H1 (cell line): ENCODE measurements at regions not wholly inside any gene's neighbourhood (a gene's known extent, or its start where the extent isn't known, plus 50 kb on each side); places are given as distances from the start of the nearest gene placed in this dataset.

ENCODE experiments used
- CTCF ChIA-PET: fragments of 300-600 bp; sonication (Branson Sonifier 250); formaldehyde crosslinking; loops from one replicate; lab custom pipeline; 2021; ENCODE audit not compliant: partially characterized antibody; lab: Charles Lee
- POLR2A ChIA-PET: fragments of 300-600 bp; sonication (Branson Sonifier 250); formaldehyde crosslinking; loops from one replicate; lab custom pipeline; 2021; ENCODE audit warnings: inconsistent platforms; ENCODE audit not compliant: partially characterized antibody; lab: Charles Lee
- DNase-seq, 2 experiments: peaks; one replicate each; pipeline versions ENCODE4 v3.0.0 to v3.0.0-alpha.2; 2010 to 2022; ENCODE audit warnings: low spot score in 2 of 2, low read depth in 1 of 2, mixed read lengths in 1 of 2
- FAIRE-seq: peaks from 2 replicates; lab custom pipeline; 2011; peaks lifted over from hg19 to GRCh38; lab: Jason Lieb, UNC
- H2AFZ ChIP-seq: 2 replicates; pipeline ENCODE4 v1.8.1; 2012; ENCODE audit warnings: low read length, inconsistent platforms
- H2AK5ac ChIP-seq: 2 replicates; pipeline ENCODE4 v1.6.1; 2013; ENCODE audit warnings: low read depth, low read length
- H2BK120ac ChIP-seq: replicated peaks from 2 replicates; pipeline ENCODE3; 2013; ENCODE audit warnings: low read depth, low read length, inconsistent platforms
- H2BK12ac ChIP-seq: 2 replicates; pipeline ENCODE4 v1.6.1; 2013; ENCODE audit warnings: low read depth, low read length
- H2BK15ac ChIP-seq: 2 replicates; pipeline ENCODE4 v1.6.1; 2013; ENCODE audit warnings: low read length
- H2BK20ac ChIP-seq: 2 replicates; pipeline ENCODE4 v1.6.1; 2013; ENCODE audit warnings: low read length
- H2BK5ac ChIP-seq: 2 replicates; pipeline ENCODE4 v1.6.1; 2013; ENCODE audit warnings: low read depth, low read length
- H3K14ac ChIP-seq: 2 replicates; pipeline ENCODE4 v1.6.1; 2013; ENCODE audit warnings: inconsistent platforms; ENCODE audit not compliant: insufficient read length
- H3K18ac ChIP-seq: 2 replicates; pipeline ENCODE4 v1.6.1; 2013; ENCODE audit warnings: low read length; ENCODE audit errors: extremely low read depth
- H3K23ac ChIP-seq: 2 replicates; pipeline ENCODE4 v1.6.1; 2013; ENCODE audit warnings: inconsistent platforms; ENCODE audit not compliant: insufficient read length
- H3K23me2 ChIP-seq: 2 replicates; pipeline ENCODE4 v1.6.1; 2013; ENCODE audit warnings: low read depth, low read length
- H3K27ac ChIP-seq: 2 replicates; pipeline ENCODE4 v1.6.1; 2011; ENCODE audit warnings: low read depth, low read length, inconsistent platforms
- H3K27me3 ChIP-seq, 4 experiments: replicated peaks in 1 of 4; 1 replicate in 1 of 4; 2 replicates in 3 of 4; pipeline versions ENCODE4 v1.6.1 to v1.8.1; 2011 to 2013; ENCODE audit warnings: low read length in 3 of 4, mild to moderate bottlenecking in 3 of 4, inconsistent platforms in 2 of 4, mixed read lengths in 2 of 4, moderate library complexity in 1 of 4; ENCODE audit not compliant: control insufficient read depth in 3 of 4, insufficient read depth in 3 of 4; ENCODE audit errors: extremely low read depth in 1 of 4
- H3K36me3 ChIP-seq, 4 experiments: 2 replicates each; pipeline versions ENCODE4 v1.6.1 to v1.8.1; 2011 to 2013; ENCODE audit warnings: mild to moderate bottlenecking in 4 of 4, low read length in 3 of 4, moderate library complexity in 2 of 4, control low read depth in 1 of 4, inconsistent platforms in 1 of 4; ENCODE audit not compliant: insufficient read depth in 4 of 4, control insufficient read depth in 2 of 4
- H3K4ac ChIP-seq: replicated peaks from 2 replicates; pipeline ENCODE3; 2013; ENCODE audit warnings: low read length, low read depth, mixed read lengths, inconsistent platforms; ENCODE audit not compliant: insufficient read length
- H3K4me1 ChIP-seq, 4 experiments: replicated peaks in 1 of 4; 1 replicate in 1 of 4; 2 replicates in 3 of 4; pipeline versions ENCODE4 v1.6.1 to v1.8.1; 2011 to 2013; ENCODE audit warnings: low read length in 3 of 4, inconsistent platforms in 2 of 4, mixed read lengths in 1 of 4; ENCODE audit not compliant: insufficient read depth in 4 of 4, control insufficient read depth in 3 of 4
- H3K4me2 ChIP-seq, 2 experiments: 2 replicates each; pipeline versions ENCODE4 v1.6.1 to v1.8.1; 2011 to 2013; ENCODE audit warnings: low read depth in 2 of 2, low read length in 2 of 2, control low read depth in 1 of 2, inconsistent platforms in 1 of 2, mild to moderate bottlenecking in 1 of 2; ENCODE audit not compliant: insufficient read depth in 1 of 2
- H3K4me3 ChIP-seq, 4 experiments: fragments of 200-600, 300-600 bp in 1 of 4; sonication (generic), shearing (Covaris generic), sonication (Bioruptor Twin) in 1 of 4; 2 replicates each; pipeline versions ENCODE4 v1.5.1 to v1.8.1; 2011 to 2016; ENCODE audit warnings: low read length in 4 of 4, low read depth in 3 of 4, control low read depth in 2 of 4, inconsistent platforms in 2 of 4, mild to moderate bottlenecking in 2 of 4, mixed read lengths in 1 of 4, moderate library complexity in 1 of 4; ENCODE audit not compliant: insufficient read depth in 2 of 4; ENCODE audit errors: extremely low read depth in 1 of 4
- H3K56ac ChIP-seq: replicated peaks from 2 replicates; pipeline ENCODE3; 2013; ENCODE audit warnings: low read depth, mild to moderate bottlenecking, mixed read lengths, low read length, inconsistent platforms; ENCODE audit not compliant: insufficient read length
- H3K79me1 ChIP-seq: 2 replicates; pipeline ENCODE4 v1.6.1; 2013; ENCODE audit warnings: low read depth, low read length, control low read depth
- H3K79me2 ChIP-seq, 2 experiments: 2 replicates each; pipeline versions ENCODE4 v1.6.1 to v1.8.1; 2012 to 2013; ENCODE audit warnings: low read length in 2 of 2, mild to moderate bottlenecking in 2 of 2, inconsistent platforms in 1 of 2; ENCODE audit not compliant: insufficient read depth in 2 of 2, control insufficient read depth in 1 of 2
- H3K9ac ChIP-seq, 4 experiments: replicated peaks in 1 of 4; 1 replicate in 1 of 4; 2 replicates in 3 of 4; pipeline versions ENCODE4 v1.6.1 to v1.8.1; 2011 to 2013; ENCODE audit warnings: low read depth in 3 of 4, low read length in 3 of 4, control low read depth in 2 of 4, mild to moderate bottlenecking in 2 of 4, moderate library complexity in 2 of 4, inconsistent platforms in 1 of 4; ENCODE audit errors: extremely low read depth in 1 of 4
- H3K9me3 ChIP-seq, 2 experiments: 2 replicates each; pipeline versions ENCODE4 v1.6.1 to v1.8.1; 2012 to 2013; ENCODE audit warnings: mild to moderate bottlenecking in 2 of 2, moderate library complexity in 2 of 2, control low read depth in 1 of 2, inconsistent platforms in 1 of 2, low read depth in 1 of 2, low read length in 1 of 2, mixed read lengths in 1 of 2; ENCODE audit not compliant: insufficient read depth in 2 of 2
- H4K20me1 ChIP-seq, 2 experiments: replicated peaks in 1 of 2; 2 replicates each; pipeline versions ENCODE3 to v1.8.1; 2011 to 2013; ENCODE audit warnings: inconsistent platforms in 2 of 2, low read length in 2 of 2, mild to moderate bottlenecking in 1 of 2; ENCODE audit not compliant: insufficient read depth in 2 of 2, control insufficient read depth in 1 of 2
- H4K5ac ChIP-seq: 2 replicates; pipeline ENCODE4 v1.6.1; 2013; ENCODE audit warnings: low read length, low read depth, mixed read lengths, inconsistent platforms; ENCODE audit not compliant: insufficient read length
- H4K8ac ChIP-seq: 2 replicates; pipeline ENCODE4 v1.8.0; 2013; ENCODE audit warnings: mild to moderate bottlenecking, moderate library complexity, low read length, inconsistent platforms; ENCODE audit not compliant: insufficient read depth; ENCODE audit errors: extremely low read depth
- H4K91ac ChIP-seq: replicated peaks from 2 replicates; pipeline ENCODE3; 2013; ENCODE audit warnings: low read length, mixed read lengths, inconsistent platforms; ENCODE audit not compliant: insufficient read length
- BACH1 ChIP-seq: IDR thresholded peaks from 2 replicates; pipeline ENCODE4 v1.6.1; 2012; ENCODE audit warnings: low read length, improper control_type of control experiment
- CEBPB ChIP-seq: IDR thresholded peaks from 2 replicates; pipeline ENCODE4 v1.6.1; 2012; ENCODE audit warnings: low read depth, low read length
- EGR1 ChIP-seq: IDR thresholded peaks from 2 replicates; pipeline ENCODE4 v1.6.1; 2011; ENCODE audit warnings: low read depth, low read length, borderline replicate concordance
- JUND ChIP-seq: IDR thresholded peaks from 2 replicates; pipeline ENCODE4 v1.6.1; 2011; ENCODE audit warnings: mild to moderate bottlenecking, improper control_type of control experiment, low read length
- KDM1A ChIP-seq: fragments of 200-600, 300-600 bp; sonication (generic); IDR thresholded peaks from 2 replicates; pipeline ENCODE4 v1.7.1; 2016; ENCODE audit warnings: mild to moderate bottlenecking, low read length, borderline replicate concordance
- MAFK ChIP-seq: IDR thresholded peaks from 2 replicates; pipeline ENCODE4 v1.6.1; 2012; ENCODE audit warnings: low read depth, mild to moderate bottlenecking, improper control_type of control experiment, low read length
- PHF8 ChIP-seq: fragments of 200-600 bp; sonication (generic); conservative IDR thresholded peaks from 2 replicates; pipeline ENCODE4 v1.7.1; 2012; ENCODE audit warnings: low read depth, mild to moderate bottlenecking, inconsistent platforms, low read length, moderate library complexity
- RBBP5 ChIP-seq: IDR thresholded peaks from 2 replicates; pipeline ENCODE4 v1.7.1; 2012; ENCODE audit warnings: low read depth, mild to moderate bottlenecking, inconsistent platforms, low read length, moderate library complexity, borderline replicate concordance
- RNF2 ChIP-seq: fragments of 200-900, 300-1000 bp; sonication (generic); IDR thresholded peaks from 2 replicates; pipeline ENCODE4 v1.7.1; 2016; ENCODE audit warnings: borderline replicate concordance, low read depth, mild to moderate bottlenecking, antibody characterized with exemption, low read length; ENCODE audit not compliant: poor library complexity, severe bottlenecking; ENCODE audit errors: missing control alignments
- RXRA ChIP-seq: IDR thresholded peaks from 2 replicates; pipeline ENCODE4 v1.6.1; 2011; ENCODE audit warnings: low read depth, mild to moderate bottlenecking, low read length, moderate library complexity; ENCODE audit not compliant: insufficient read depth
- SIRT6 ChIP-seq: IDR thresholded peaks from one replicate; pipeline ENCODE4 v1.7.1; 2012; ENCODE audit warnings: low read length, inconsistent platforms
- SP4 ChIP-seq: IDR thresholded peaks from 2 replicates; pipeline ENCODE4 v1.6.1; 2012; ENCODE audit warnings: low read length, inconsistent platforms
- TBP ChIP-seq: IDR thresholded peaks from 2 replicates; pipeline ENCODE4 v1.6.1; 2011; ENCODE audit warnings: low read depth, low read length, improper control_type of control experiment
- TCF12 ChIP-seq: IDR thresholded peaks from 2 replicates; pipeline ENCODE4 v1.6.1; 2011; ENCODE audit warnings: low read depth, mild to moderate bottlenecking, low read length
- WGBS, 2 experiments: shearing (Covaris generic) in 1 of 2; methylation state at CpG; one replicate each; pipeline versions ENCODE4 v1.1.6 to v1.1.7; 2013 to 2015; ENCODE audit warnings: low lambda C conversion rate in 2 of 2, mixed read lengths in 2 of 2, inconsistent platforms in 1 of 2, low coverage in 1 of 2, missing lambda C conversion rate in 1 of 2; ENCODE audit not compliant: insufficient replicate concordance in 2 of 2, insufficient coverage in 1 of 2, insufficient read length in 1 of 2; ENCODE audit errors: extremely low coverage in 1 of 2, missing lambda C conversion rate in 1 of 2; 5-methylcytosine and 5-hydroxymethylcytosine counted together

DNA sequence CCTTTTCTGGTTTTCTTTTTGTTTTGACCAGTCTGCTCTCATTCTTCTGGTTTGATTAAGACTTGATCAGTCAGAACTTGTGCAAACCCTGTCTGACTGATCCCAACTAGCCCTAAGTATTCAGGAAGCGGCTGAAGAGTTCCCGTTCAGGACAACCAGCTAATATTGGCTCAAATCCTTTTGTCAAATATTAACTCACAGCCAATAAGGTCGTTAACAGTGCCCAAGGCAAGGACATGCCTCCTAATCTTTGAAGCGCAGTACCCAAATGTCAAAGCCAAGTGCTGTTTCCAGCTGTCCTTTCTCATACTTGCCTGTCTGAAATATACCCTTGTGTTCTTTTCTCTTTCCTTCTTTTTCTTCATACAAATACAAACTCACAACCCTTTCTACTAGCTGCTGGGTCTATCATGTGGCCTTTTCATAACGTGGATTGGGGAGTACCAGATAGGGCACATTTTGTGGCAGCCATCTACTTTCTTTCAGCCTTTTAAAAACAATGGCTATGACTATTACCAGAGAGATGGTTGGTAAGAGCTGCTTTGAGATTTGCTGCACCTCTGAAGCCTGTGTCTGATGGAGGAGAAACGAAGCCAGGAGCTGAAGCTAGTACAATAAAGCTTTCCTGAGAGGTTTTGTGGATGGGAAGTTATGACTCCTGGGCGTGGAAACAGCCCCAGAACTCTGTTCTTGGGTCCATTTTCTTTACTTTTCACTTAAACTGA, 266.4 kb upstream of the ZNF608 start:
- H3K4me3 ChIP-seq, result no peak overlapping the region
- H2BK20ac ChIP-seq, result no peak overlapping the region
- no peaks in the 10 kb centered on the region for H3K23me2 ChIP-seq
- H3K4me1 ChIP-seq, result peaks cover 0 to 3% (median 0%) of the 10 kb centered on the region in 4 experiments; a peak in 2 of 7 replicates
- no peak overlapping the region for H2BK15ac ChIP-seq
- H3K79me2 ChIP-seq, result no peaks in the 10 kb centered on the region
- no peak overlapping the region for H3K56ac ChIP-seq
- FAIRE-seq (no peak), DNase-seq (no peak)
- H3K27ac ChIP-seq, result no peak overlapping the region
- H3K9ac ChIP-seq, result no peak overlapping the region
- H3K18ac ChIP-seq, result no peak overlapping the region
- CTCF ChIA-PET, result interaction anchor here (0.6 to 1.8 kb wide), 2 partner anchors 23 to 443 kb away, joined by 3 to 4 read pairs; no protein-coding TSS in a partner anchor
- H3K36me3 ChIP-seq, result no peaks in the 10 kb centered on the region
- no peak overlapping the region for H2BK12ac ChIP-seq
- no peaks in the 10 kb centered on the region for H3K27me3 ChIP-seq
- no peak overlapping the region for H2BK5ac ChIP-seq
- H3K14ac ChIP-seq, result no peak overlapping the region
- peak overlapping the region; percentile 36; the same call in 1 of the 2 replicates for H2AFZ ChIP-seq
- H3K9me3 ChIP-seq, result no peaks in the 10 kb centered on the region
- WGBS, 2 experiments, result 83% methylated on average over 7 of the region's 7 CpGs; no CpG with 5 or more reads in 1 of the 2 experiments
- H3K23ac ChIP-seq, result no peak overlapping the region
- POLR2A ChIA-PET, result no interaction called here
- H4K20me1 ChIP-seq, result no peaks in the 10 kb centered on the region
- H3K4me2 ChIP-seq, result no peak overlapping the region
- H4K5ac ChIP-seq, result no peak overlapping the region
- H3K79me1 ChIP-seq, result no peaks in the 10 kb centered on the region
- no peak overlapping the region for H2BK120ac ChIP-seq
- H4K91ac ChIP-seq, result no peak overlapping the region
- no peak overlapping the region for H3K4ac ChIP-seq
- no peak overlapping the region for H4K8ac ChIP-seq
- no peak overlapping the region for H2AK5ac ChIP-seq
- TF ChIP-seq RXRA (no peak), KDM1A (no peak), CEBPB (no peak), PHF8 (no peak), RNF2 (no peak), TBP (no peak), RBBP5 (no peak), MAFK (no peak), TCF12 (no peak), JUND (no peak), SIRT6 (no peak), EGR1 (no peak), BACH1 (no peak), SP4 (no peak)
